ENCODE measurements at regions not wholly inside any gene's neighbourhood (a gene's known extent, or its start where the extent isn't known, plus 50 kb on each side); places are given as distances from the start of the nearest gene placed in this dataset.

DNA sequence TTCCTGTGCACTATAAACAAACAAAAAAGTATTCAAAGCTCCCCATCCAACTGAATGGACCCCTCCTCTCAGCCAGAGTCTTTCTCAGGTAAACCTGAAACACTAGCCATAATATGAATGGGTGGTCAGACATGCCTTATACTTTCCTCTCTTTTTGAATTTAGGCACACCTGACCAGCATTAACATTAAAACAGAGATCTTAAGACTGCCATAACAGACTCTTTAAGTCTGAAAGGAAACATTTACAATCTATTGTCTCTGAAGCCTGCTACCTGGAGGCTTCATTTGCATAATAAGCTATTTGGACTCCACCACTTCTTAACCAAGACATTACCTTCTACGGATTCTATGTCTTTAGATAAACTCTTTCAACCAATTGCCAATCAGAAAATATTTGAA lies 56.9 kb upstream of the SPIN4 start:
- Histone ChIP-seq H3K4me3 (no peak overlapping the region), H3K4me2 (no peak overlapping the region), H3K27ac (no peak overlapping the region), H3K4me1 (no peaks in the 10 kb centered on the region), H3K9me3 (no peaks in the 10 kb centered on the region)
- ChIA-PET POLR2A (no interaction called here), CTCF (no interaction called here)
- peak; percentile 79 for FAIRE-seq
- WGBS (ENCODE audit: missing lambda C conversion rate) = 5% methylated on average over 1 of the region's 1 CpG
- no peak for DNase-seq (ENCODE audit: low read depth in 1 of 2, low spot score in 1 of 2)
- TF ChIP-seq ZNF302 (CRISPR knock-in tag; IDR thresholded peaks at IDR 0.05) (no peak), FOSL2 (IDR thresholded peaks at IDR 0.05) (no peak), FOSL2 (CRISPR knock-in tag; IDR thresholded peaks at IDR 0.05) (no peak), HDAC2 (IDR thresholded peaks at IDR 0.05) (no peak), BHLHE40 (IDR thresholded peaks at IDR 0.05; ENCODE audit: low read depth, low read length) (no peak), SMC3 (IDR thresholded peaks at IDR 0.05) (no peak), SREBF2 (IDR thresholded peaks at IDR 0.05) (no peak), RARB (CRISPR knock-in tag; IDR thresholded peaks at IDR 0.05) (no peak)
- TF ChIP-seq, protein P1, sequence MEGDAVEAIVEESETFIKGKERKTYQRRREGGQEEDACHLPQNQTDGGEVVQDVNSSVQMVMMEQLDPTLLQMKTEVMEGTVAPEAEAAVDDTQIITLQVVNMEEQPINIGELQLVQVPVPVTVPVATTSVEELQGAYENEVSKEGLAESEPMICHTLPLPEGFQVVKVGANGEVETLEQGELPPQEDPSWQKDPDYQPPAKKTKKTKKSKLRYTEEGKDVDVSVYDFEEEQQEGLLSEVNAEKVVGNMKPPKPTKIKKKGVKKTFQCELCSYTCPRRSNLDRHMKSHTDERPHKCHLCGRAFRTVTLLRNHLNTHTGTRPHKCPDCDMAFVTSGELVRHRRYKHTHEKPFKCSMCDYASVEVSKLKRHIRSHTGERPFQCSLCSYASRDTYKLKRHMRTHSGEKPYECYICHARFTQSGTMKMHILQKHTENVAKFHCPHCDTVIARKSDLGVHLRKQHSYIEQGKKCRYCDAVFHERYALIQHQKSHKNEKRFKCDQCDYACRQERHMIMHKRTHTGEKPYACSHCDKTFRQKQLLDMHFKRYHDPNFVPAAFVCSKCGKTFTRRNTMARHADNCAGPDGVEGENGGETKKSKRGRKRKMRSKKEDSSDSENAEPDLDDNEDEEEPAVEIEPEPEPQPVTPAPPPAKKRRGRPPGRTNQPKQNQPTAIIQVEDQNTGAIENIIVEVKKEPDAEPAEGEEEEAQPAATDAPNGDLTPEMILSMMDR (IDR thresholded peaks at IDR 0.05) = no peak
- no peak for ATAC-seq

DNA sequence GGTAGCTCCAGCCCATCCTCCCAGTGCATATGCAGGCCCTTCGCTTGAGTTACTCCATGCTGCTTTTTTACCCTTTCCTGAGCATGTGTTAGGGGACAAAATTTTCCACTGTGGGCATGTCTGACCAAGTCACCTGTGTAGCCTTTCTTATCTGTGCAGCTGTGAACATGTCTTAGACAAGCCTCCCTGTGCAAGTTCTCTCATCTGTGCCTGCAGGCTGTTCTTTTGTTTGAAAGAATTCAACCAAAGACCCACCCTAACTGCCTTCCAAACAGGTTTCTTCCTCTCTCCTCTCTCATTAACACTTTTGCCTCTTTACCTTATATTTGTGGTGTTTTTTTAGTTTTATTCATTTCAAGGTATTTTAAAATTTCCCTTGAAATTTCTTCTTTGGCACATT lies 53.2 kb upstream of the SPIN4 start:
- POLR2A ChIA-PET = no interaction called here

DNA sequence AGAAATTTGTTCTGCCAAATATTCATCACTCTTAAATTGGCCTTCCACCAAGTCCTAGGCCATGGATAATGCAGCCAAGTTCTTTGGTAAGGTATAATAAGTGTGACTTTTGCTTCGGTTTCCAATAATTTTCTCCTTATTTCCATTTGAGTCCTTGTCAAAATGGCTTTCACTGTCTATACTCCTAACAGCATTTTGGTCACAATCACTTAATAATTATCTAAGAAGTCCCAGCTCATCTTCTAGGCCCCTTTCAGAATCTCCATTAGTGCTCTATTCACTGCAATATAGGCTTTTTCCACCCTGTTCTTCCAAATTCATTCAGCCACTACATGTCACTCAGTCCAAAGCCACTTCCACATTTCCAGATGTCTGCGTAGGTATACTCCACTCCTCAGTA lies 51.0 kb upstream of the SPIN4 start:
- Histone ChIP-seq H3K9me3 (no peaks in the 10 kb centered on the region), H3K4me1 (no peaks in the 10 kb centered on the region), H3K4me2 (no peak overlapping the region), H3K27ac (no peak overlapping the region), H3K4me3 (no peak overlapping the region)
- FAIRE-seq (no peak), ATAC-seq (no peak), DNase-seq (ENCODE audit: low read depth in 1 of 2, low spot score in 1 of 2) (no peak)
- ChIA-PET POLR2A (no interaction called here), CTCF (no interaction called here)
- WGBS (ENCODE audit: missing lambda C conversion rate) = 38% methylated on average over 2 of the region's 2 CpGs
- no peak for TF ChIP-seq PHF8 (IDR thresholded peaks at IDR 0.05; ENCODE audit: borderline replicate concordance, low read depth)
- TF ChIP-seq POLR2A (IDR thresholded peaks at IDR 0.05; ENCODE audit: low read length) = no peak
- TF ChIP-seq, protein P2, sequence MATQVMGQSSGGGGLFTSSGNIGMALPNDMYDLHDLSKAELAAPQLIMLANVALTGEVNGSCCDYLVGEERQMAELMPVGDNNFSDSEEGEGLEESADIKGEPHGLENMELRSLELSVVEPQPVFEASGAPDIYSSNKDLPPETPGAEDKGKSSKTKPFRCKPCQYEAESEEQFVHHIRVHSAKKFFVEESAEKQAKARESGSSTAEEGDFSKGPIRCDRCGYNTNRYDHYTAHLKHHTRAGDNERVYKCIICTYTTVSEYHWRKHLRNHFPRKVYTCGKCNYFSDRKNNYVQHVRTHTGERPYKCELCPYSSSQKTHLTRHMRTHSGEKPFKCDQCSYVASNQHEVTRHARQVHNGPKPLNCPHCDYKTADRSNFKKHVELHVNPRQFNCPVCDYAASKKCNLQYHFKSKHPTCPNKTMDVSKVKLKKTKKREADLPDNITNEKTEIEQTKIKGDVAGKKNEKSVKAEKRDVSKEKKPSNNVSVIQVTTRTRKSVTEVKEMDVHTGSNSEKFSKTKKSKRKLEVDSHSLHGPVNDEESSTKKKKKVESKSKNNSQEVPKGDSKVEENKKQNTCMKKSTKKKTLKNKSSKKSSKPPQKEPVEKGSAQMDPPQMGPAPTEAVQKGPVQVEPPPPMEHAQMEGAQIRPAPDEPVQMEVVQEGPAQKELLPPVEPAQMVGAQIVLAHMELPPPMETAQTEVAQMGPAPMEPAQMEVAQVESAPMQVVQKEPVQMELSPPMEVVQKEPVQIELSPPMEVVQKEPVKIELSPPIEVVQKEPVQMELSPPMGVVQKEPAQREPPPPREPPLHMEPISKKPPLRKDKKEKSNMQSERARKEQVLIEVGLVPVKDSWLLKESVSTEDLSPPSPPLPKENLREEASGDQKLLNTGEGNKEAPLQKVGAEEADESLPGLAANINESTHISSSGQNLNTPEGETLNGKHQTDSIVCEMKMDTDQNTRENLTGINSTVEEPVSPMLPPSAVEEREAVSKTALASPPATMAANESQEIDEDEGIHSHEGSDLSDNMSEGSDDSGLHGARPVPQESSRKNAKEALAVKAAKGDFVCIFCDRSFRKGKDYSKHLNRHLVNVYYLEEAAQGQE (IDR thresholded peaks at IDR 0.05) = no peak
- TF ChIP-seq, protein P3, sequence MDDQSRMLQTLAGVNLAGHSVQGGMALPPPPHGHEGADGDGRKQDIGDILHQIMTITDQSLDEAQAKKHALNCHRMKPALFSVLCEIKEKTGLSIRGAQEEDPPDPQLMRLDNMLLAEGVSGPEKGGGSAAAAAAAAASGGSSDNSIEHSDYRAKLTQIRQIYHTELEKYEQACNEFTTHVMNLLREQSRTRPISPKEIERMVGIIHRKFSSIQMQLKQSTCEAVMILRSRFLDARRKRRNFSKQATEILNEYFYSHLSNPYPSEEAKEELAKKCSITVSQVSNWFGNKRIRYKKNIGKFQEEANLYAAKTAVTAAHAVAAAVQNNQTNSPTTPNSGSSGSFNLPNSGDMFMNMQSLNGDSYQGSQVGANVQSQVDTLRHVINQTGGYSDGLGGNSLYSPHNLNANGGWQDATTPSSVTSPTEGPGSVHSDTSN (IDR thresholded peaks at IDR 0.05) = no peak
- no peak for TF ChIP-seq FOSL2 (IDR thresholded peaks at IDR 0.05)
- TF ChIP-seq FOSL2 (CRISPR knock-in tag; IDR thresholded peaks at IDR 0.05) = no peak
- TF ChIP-seq, protein P4, sequence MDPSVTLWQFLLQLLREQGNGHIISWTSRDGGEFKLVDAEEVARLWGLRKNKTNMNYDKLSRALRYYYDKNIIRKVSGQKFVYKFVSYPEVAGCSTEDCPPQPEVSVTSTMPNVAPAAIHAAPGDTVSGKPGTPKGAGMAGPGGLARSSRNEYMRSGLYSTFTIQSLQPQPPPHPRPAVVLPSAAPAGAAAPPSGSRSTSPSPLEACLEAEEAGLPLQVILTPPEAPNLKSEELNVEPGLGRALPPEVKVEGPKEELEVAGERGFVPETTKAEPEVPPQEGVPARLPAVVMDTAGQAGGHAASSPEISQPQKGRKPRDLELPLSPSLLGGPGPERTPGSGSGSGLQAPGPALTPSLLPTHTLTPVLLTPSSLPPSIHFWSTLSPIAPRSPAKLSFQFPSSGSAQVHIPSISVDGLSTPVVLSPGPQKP (IDR thresholded peaks at IDR 0.05; ENCODE audit: low read depth, low read length) = no peak
- no peak for TF ChIP-seq EHMT2 (IDR thresholded peaks at IDR 0.05; ENCODE audit: low read depth)
- no peak for TF ChIP-seq MAZ (IDR thresholded peaks at IDR 0.05; ENCODE audit: borderline replicate concordance, low read depth, low read length)
- TF ChIP-seq HOXB5 (CRISPR knock-in tag; IDR thresholded peaks at IDR 0.05) = no peak
- TF ChIP-seq ZC3H11A (IDR thresholded peaks at IDR 0.05) = no peak
- TF ChIP-seq, protein P5, sequence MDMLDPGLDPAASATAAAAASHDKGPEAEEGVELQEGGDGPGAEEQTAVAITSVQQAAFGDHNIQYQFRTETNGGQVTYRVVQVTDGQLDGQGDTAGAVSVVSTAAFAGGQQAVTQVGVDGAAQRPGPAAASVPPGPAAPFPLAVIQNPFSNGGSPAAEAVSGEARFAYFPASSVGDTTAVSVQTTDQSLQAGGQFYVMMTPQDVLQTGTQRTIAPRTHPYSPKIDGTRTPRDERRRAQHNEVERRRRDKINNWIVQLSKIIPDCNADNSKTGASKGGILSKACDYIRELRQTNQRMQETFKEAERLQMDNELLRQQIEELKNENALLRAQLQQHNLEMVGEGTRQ (IDR thresholded peaks at IDR 0.05) = no peak
- TF ChIP-seq TP53 (CRISPR knock-in tag; IDR thresholded peaks at IDR 0.05) = no peak
- TF ChIP-seq, protein P6, sequence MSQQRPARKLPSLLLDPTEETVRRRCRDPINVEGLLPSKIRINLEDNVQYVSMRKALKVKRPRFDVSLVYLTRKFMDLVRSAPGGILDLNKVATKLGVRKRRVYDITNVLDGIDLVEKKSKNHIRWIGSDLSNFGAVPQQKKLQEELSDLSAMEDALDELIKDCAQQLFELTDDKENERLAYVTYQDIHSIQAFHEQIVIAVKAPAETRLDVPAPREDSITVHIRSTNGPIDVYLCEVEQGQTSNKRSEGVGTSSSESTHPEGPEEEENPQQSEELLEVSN (IDR thresholded peaks at IDR 0.05; ENCODE audit: borderline replicate concordance, low read depth) = no peak
- no peak for TF ChIP-seq ZNF302 (CRISPR knock-in tag; IDR thresholded peaks at IDR 0.05)

More for the DNA sequence above, 53.2 kb upstream of the SPIN4 start:
- H3K27ac ChIP-seq = no peak overlapping the region
- WGBS (ENCODE audit: missing lambda C conversion rate) = 0% methylated on average over 1 of the region's 1 CpG
- no peak for ATAC-seq
- CTCF ChIA-PET = no interaction called here
- TF ChIP-seq, protein P1 (IDR thresholded peaks at IDR 0.05) = no peak
- TF ChIP-seq ZFP36 (IDR thresholded peaks at IDR 0.05; ENCODE audit: borderline replicate concordance, partially characterized antibody) = peak; percentile 77
- no peak for FAIRE-seq
- DNase-seq (ENCODE audit: low read depth in 1 of 2, low spot score in 1 of 2) = no peak
- H3K4me1 ChIP-seq = no peaks in the 10 kb centered on the region
- H3K4me3 ChIP-seq = no peak overlapping the region
- no peaks in the 10 kb centered on the region for H3K9me3 ChIP-seq
- H3K4me2 ChIP-seq = no peak overlapping the region
